ENCODE measurements at regions not wholly inside any gene's neighbourhood (a gene's known extent, or its start where the extent isn't known, plus 50 kb on each side); places are given as distances from the start of the nearest gene placed in this dataset.

GRCh38 chr9:129506892-129507291 lies 114.0 kb downstream of the C9orf50 start:
- H3K27ac ChIP-seq (ENCODE audit: low read depth, low read length): no peak overlapping the region
- no peak for DNase-seq
- H3K4ac ChIP-seq (ENCODE audit: low read depth, low read length): no peak overlapping the region
- no peaks in the 10 kb centered on the region for H3K79me2 ChIP-seq (ENCODE audit: control insufficient read depth, insufficient read depth, low read length, poor library complexity)
- H3K36me3 ChIP-seq (ENCODE audit: control insufficient read depth in 1 of 2, insufficient read depth in 2 of 2, low read length in 2 of 2): peaks cover 2 to 3% of the 10 kb centered on the region in 2 experiments
- H3K23ac ChIP-seq (ENCODE audit: low read length): no peak overlapping the region
- H4K91ac ChIP-seq (ENCODE audit: low read depth, low read length): peak overlapping the region; percentile 61
- H3K27me3 ChIP-seq (ENCODE audit: insufficient read depth, low read length): no peaks in the 10 kb centered on the region
- no peak overlapping the region for H3K4me3 ChIP-seq (ENCODE audit: low read depth, low read length)
- peak overlapping the region; percentile 87 for H2BK12ac ChIP-seq (ENCODE audit: low read length)
- no peak overlapping the region for H3K4me2 ChIP-seq (ENCODE audit: low read length)
- peaks cover 13% of the 10 kb centered on the region for H3K79me1 ChIP-seq (ENCODE audit: low read length)
- H4K8ac ChIP-seq (ENCODE audit: low read depth, low read length): peak overlapping the region; percentile 29
- H3K18ac ChIP-seq (ENCODE audit: low read length): peak overlapping the region; percentile 59
- peak overlapping the region; percentile 59 for H2BK120ac ChIP-seq (ENCODE audit: insufficient read depth, low read length, poor library complexity)
- H2AK5ac ChIP-seq (ENCODE audit: low read length): peak overlapping the region; percentile 87
- H2AFZ ChIP-seq (ENCODE audit: insufficient read depth, low read length, poor library complexity): no peak overlapping the region
- no CpG with 5 or more reads among the region's 6 CpGs for WGBS (ENCODE audit: extremely low coverage, insufficient coverage, insufficient read length)
- H3K14ac ChIP-seq (ENCODE audit: low read length): peak overlapping the region; percentile 45
- no peak overlapping the region for H2BK5ac ChIP-seq (ENCODE audit: low read depth, low read length, poor library complexity)
- no peak overlapping the region for H3K9ac ChIP-seq (ENCODE audit: low read length)
- H3K9me3 ChIP-seq (ENCODE audit: insufficient read depth, low read depth, low read length): peaks cover 4% of the 10 kb centered on the region
- no peak overlapping the region for H4K12ac ChIP-seq (ENCODE audit: low read depth, low read length)
- peaks cover 10% of the 10 kb centered on the region in 2 experiments for H3K4me1 ChIP-seq (ENCODE audit: control insufficient read depth in 1 of 2, insufficient read depth in 2 of 2, low read length in 2 of 2)

DNA sequence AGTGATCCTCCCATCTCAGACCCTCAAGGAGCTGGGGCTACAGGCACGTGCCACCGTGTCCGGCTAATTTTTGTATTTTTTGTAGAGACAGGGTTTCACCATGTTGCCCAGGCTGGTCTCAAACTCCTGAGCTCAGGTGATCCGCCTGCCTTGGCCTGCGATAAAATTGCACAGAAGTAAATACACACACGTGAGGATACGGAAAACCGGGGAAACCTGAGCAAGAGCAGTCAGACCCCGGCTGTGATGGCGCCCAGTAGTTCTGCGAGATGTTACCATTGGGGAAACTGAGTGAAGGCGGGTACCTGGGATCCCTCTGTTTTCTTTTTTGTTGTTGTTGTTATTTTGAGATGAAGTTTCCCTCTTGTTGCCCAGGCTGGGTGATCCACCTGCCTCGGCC lies 114.9 kb downstream of the C9orf50 start:
- H3K79me2 ChIP-seq (ENCODE audit: control insufficient read depth, insufficient read depth, low read length, poor library complexity): peaks cover 4% of the 10 kb centered on the region
- no peak overlapping the region for H4K12ac ChIP-seq (ENCODE audit: low read depth, low read length)
- H2BK12ac ChIP-seq (ENCODE audit: low read length): peak overlapping the region; percentile 15
- H3K23ac ChIP-seq (ENCODE audit: low read length): no peak overlapping the region
- H2AK5ac ChIP-seq (ENCODE audit: low read length): no peak overlapping the region
- H4K8ac ChIP-seq (ENCODE audit: low read depth, low read length): no peak overlapping the region
- H3K14ac ChIP-seq (ENCODE audit: low read length): no peak overlapping the region
- peaks cover 21% of the 10 kb centered on the region for H3K79me1 ChIP-seq (ENCODE audit: low read length)
- DNase-seq: no peak
- no peak overlapping the region for H3K27ac ChIP-seq (ENCODE audit: low read depth, low read length)
- H2BK5ac ChIP-seq (ENCODE audit: low read depth, low read length, poor library complexity): no peak overlapping the region
- H2BK120ac ChIP-seq (ENCODE audit: insufficient read depth, low read length, poor library complexity): no peak overlapping the region
- H3K9me3 ChIP-seq (ENCODE audit: insufficient read depth, low read depth, low read length): no peaks in the 10 kb centered on the region
- no peak overlapping the region for H3K4me2 ChIP-seq (ENCODE audit: low read length)
- no peaks in the 10 kb centered on the region for H3K27me3 ChIP-seq (ENCODE audit: insufficient read depth, low read length)
- peaks cover 2 to 3% of the 10 kb centered on the region in 2 experiments for H3K36me3 ChIP-seq (ENCODE audit: control insufficient read depth in 1 of 2, insufficient read depth in 2 of 2, low read length in 2 of 2)
- no CpG with 5 or more reads among the region's 13 CpGs for WGBS (ENCODE audit: extremely low coverage, insufficient coverage, insufficient read length)
- H3K9ac ChIP-seq (ENCODE audit: low read length): no peak overlapping the region
- H2AFZ ChIP-seq (ENCODE audit: insufficient read depth, low read length, poor library complexity): no peak overlapping the region
- no peak overlapping the region for H3K4me3 ChIP-seq (ENCODE audit: low read depth, low read length)
- no peak overlapping the region for H3K18ac ChIP-seq (ENCODE audit: low read length)
- H4K91ac ChIP-seq (ENCODE audit: low read depth, low read length): peak overlapping the region; percentile 2
- H3K4me1 ChIP-seq (ENCODE audit: control insufficient read depth in 1 of 2, insufficient read depth in 2 of 2, low read length in 2 of 2): peaks cover 14 to 19% of the 10 kb centered on the region in 2 experiments
- no peak overlapping the region for H3K4ac ChIP-seq (ENCODE audit: low read depth, low read length)

DNA sequence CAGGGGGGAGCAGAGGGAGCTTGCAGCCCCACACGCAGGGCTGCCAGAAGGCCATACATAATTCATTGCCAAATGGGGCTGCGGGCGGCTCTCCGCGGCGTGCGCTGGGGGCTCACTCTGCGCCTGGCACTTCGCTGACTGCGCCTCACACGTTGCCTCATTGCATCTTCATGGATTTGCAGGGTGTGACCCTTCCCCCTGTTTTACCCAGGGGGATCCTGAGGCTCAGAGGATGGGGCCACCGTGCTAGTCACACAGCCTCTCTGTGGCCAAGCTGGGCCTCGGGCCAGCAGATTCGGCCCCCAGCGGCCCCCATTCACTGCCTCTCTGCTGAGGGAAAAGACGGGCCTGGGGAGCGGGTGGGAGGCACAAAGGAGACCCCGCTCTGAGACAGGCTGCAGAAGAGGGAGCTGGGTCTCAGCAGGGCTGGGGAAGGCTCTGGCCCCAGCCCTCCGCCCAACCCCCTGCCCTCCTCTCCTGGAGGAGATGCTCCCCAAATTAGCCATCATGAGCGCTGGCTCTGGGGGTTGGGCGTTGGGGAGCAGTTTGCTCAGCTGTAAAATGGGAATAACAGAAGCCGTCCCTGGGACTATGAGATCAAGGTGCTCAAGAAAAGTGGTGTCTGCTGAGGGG lies 115.5 kb downstream of the C9orf50 start:
- Histone ChIP-seq H3K4me2 (ENCODE audit: low read length) (no peak overlapping the region), H3K14ac (ENCODE audit: low read length) (no peak overlapping the region), H3K27ac (ENCODE audit: low read depth, low read length) (no peak overlapping the region), H3K23ac (ENCODE audit: low read length) (no peak overlapping the region), H2BK12ac (ENCODE audit: low read length) (peak overlapping the region; percentile 46), H3K18ac (ENCODE audit: low read length) (peak overlapping the region; percentile 37), H3K79me1 (ENCODE audit: low read length) (peaks cover 27% of the 10 kb centered on the region), H3K9me3 (ENCODE audit: insufficient read depth, low read depth, low read length) (no peaks in the 10 kb centered on the region), H3K4me3 (ENCODE audit: low read depth, low read length) (no peak overlapping the region), H2AFZ (ENCODE audit: insufficient read depth, low read length, poor library complexity) (no peak overlapping the region), H4K8ac (ENCODE audit: low read depth, low read length) (no peak overlapping the region), H4K91ac (ENCODE audit: low read depth, low read length) (peak overlapping the region; percentile 2), H3K79me2 (ENCODE audit: control insufficient read depth, insufficient read depth, low read length, poor library complexity) (peaks cover 7% of the 10 kb centered on the region), H4K12ac (ENCODE audit: low read depth, low read length) (no peak overlapping the region), H2BK5ac (ENCODE audit: low read depth, low read length, poor library complexity) (no peak overlapping the region), H3K4ac (ENCODE audit: low read depth, low read length) (no peak overlapping the region), H3K9ac (ENCODE audit: low read length) (no peak overlapping the region), H3K27me3 (ENCODE audit: insufficient read depth, low read length) (no peaks in the 10 kb centered on the region), H2BK120ac (ENCODE audit: insufficient read depth, low read length, poor library complexity) (no peak overlapping the region), H3K36me3 (ENCODE audit: control insufficient read depth in 1 of 2, insufficient read depth in 2 of 2, low read length in 2 of 2) (peaks cover 2 to 3% of the 10 kb centered on the region in 2 experiments), H2AK5ac (ENCODE audit: low read length) (peak overlapping the region; percentile 60), H3K4me1 (ENCODE audit: control insufficient read depth in 1 of 2, insufficient read depth in 2 of 2, low read length in 2 of 2) (peaks cover 20 to 25% of the 10 kb centered on the region in 2 experiments)
- DNase-seq: no peak
- no CpG with 5 or more reads among the region's 22 CpGs for WGBS (ENCODE audit: extremely low coverage, insufficient coverage, insufficient read length)

- no peak overlapping the region for H3K14ac ChIP-seq (ENCODE audit: low read length)
- peak overlapping the region; percentile 29 for H4K91ac ChIP-seq (ENCODE audit: low read depth, low read length)
- H3K9me3 ChIP-seq (ENCODE audit: insufficient read depth, low read depth, low read length): no peaks in the 10 kb centered on the region
- no peak overlapping the region for H2BK5ac ChIP-seq (ENCODE audit: low read depth, low read length, poor library complexity)
- H3K79me1 ChIP-seq (ENCODE audit: low read length): peaks cover 36% of the 10 kb centered on the region
- H2AK5ac ChIP-seq (ENCODE audit: low read length): peak overlapping the region; percentile 42
- H3K4me3 ChIP-seq (ENCODE audit: low read depth, low read length): no peak overlapping the region
- no peak overlapping the region for H3K9ac ChIP-seq (ENCODE audit: low read length)
- H3K18ac ChIP-seq (ENCODE audit: low read length): no peak overlapping the region
- H3K27ac ChIP-seq (ENCODE audit: low read depth, low read length): no peak overlapping the region
- no peak overlapping the region for H4K12ac ChIP-seq (ENCODE audit: low read depth, low read length)
- no peak overlapping the region for H3K23ac ChIP-seq (ENCODE audit: low read length)
- H4K8ac ChIP-seq (ENCODE audit: low read depth, low read length): no peak overlapping the region
- H3K4me2 ChIP-seq (ENCODE audit: low read length): no peak overlapping the region
- WGBS (ENCODE audit: extremely low coverage, insufficient coverage, insufficient read length): no CpG with 5 or more reads among the region's 1 CpG
- peak overlapping the region; percentile 10 for H2BK12ac ChIP-seq (ENCODE audit: low read length)
- H2AFZ ChIP-seq (ENCODE audit: insufficient read depth, low read length, poor library complexity): no peak overlapping the region
- no peaks in the 10 kb centered on the region for H3K27me3 ChIP-seq (ENCODE audit: insufficient read depth, low read length)
- peak overlapping the region; percentile 28 for H3K4ac ChIP-seq (ENCODE audit: low read depth, low read length)
- peaks cover 27 to 33% of the 10 kb centered on the region in 2 experiments for H3K4me1 ChIP-seq (ENCODE audit: control insufficient read depth in 1 of 2, insufficient read depth in 2 of 2, low read length in 2 of 2)
- H3K36me3 ChIP-seq (ENCODE audit: control insufficient read depth in 1 of 2, insufficient read depth in 2 of 2, low read length in 2 of 2): peaks cover 2 to 3% of the 10 kb centered on the region in 2 experiments
- DNase-seq: no peak
- H3K79me2 ChIP-seq (ENCODE audit: control insufficient read depth, insufficient read depth, low read length, poor library complexity): peaks cover 7% of the 10 kb centered on the region
- H2BK120ac ChIP-seq (ENCODE audit: insufficient read depth, low read length, poor library complexity): no peak overlapping the region
Observed at GRCh38 chr9:129504404-129504803, 116.5 kb downstream of the C9orf50 start.
